Right kidney (tissue), 1 donor: ENCODE measurements at regions not wholly inside any gene's neighbourhood (a gene's known extent, or its start where the extent isn't known, plus 50 kb on each side); places are given as distances from the start of the nearest gene placed in this dataset.

ENCODE experiments used
- DNase-seq: peaks from one replicate; pipeline ENCODE4 v3.0.0-alpha.2; 2016

DNA sequence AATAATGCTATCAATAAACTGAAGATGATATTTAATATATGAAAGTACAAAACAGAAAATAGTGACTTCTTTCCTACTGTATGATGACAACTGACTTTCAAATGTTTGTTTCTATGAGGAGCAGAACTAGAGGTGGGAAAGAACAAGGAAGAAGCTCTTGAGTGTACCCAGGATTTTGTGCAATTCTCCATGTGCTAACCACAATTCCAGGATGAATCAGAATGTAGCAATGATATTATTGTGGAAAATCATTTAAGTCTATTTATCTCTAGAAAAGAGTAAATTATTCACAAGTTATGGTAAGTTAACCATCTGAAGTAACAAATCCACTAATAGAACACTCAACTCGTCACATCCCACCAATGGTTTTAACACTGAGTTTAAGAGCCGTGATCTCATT is 324.1 kb upstream of the EMCN start:
- no peak for DNase-seq

DNA sequence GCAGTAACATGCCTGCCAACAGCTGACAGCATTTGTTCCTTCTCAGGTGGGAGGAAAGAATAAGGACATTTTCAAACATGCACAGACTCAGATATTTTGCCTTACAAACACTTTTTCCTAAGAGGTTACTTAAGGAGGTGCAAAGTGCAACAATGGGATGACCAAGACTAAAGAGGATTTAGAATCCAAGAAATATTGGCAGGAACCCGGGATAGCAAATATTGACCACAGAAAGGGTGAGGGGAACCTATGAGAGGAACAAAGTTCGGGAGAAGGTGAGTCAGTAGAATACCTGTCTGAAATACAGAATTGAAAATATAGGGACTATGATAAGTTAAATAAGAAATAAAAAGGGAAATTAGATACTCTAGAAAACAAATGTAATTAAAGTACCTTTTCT is 321.9 kb upstream of the EMCN start:
- no peak for DNase-seq

DNA sequence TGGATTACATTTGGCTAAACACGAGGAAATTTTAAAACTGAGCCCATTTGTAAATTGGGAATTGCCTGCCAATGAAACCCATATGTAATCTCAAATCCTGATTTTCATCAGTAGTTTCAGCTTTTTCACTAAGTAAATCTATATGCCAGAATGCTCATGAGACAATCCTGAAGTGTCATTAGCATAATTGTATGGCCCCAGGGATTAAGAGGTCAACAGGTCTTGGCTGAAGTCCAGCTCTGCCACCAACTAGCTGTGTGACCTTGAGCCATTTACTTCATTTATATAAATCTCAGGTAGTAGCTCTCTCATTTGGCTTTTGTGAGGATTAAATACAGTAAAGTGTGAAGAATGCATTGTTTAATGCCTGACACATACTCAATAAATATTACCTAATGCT is 320.5 kb upstream of the EMCN start:
- no peak for DNase-seq

DNA sequence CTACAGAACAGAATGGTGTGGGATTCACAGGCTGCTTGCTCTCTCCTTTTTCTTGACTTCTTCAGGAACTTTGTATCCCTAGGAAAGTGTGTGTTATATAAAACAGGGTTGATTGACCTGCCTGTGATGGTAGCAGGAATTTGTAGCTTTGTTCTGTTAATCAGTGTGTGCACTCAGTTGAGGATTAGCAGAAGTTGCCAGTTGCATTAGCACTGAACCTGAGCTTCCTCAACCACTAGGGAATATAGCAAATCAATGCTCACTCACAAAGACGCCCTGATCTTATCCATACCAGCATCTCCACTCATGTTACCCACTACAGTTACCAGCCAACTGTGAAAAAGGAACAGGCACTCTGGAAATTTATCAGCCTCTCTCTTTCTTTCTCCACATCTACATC is 319.1 kb upstream of the EMCN start:
- DNase-seq = no peak

DNA sequence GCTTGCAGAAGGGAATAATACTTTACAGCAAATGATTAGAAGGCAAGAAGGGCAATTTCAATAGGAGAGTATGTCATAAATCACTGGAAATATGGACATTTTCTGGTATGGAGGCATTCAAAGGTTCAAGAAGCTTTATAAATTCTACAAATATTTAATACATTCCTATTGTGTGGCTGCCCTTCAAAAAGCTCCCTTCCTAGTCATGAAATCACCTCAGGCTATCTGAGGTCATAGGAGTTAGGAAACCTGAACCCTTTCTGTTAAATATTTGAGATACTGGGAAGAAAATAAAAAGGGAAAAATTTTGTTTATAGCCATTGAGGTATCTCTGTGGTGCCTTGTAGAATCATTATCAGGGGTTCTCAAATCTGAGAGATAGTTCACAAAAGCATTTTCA is 316.8 kb upstream of the EMCN start:
- no peak for DNase-seq

DNA sequence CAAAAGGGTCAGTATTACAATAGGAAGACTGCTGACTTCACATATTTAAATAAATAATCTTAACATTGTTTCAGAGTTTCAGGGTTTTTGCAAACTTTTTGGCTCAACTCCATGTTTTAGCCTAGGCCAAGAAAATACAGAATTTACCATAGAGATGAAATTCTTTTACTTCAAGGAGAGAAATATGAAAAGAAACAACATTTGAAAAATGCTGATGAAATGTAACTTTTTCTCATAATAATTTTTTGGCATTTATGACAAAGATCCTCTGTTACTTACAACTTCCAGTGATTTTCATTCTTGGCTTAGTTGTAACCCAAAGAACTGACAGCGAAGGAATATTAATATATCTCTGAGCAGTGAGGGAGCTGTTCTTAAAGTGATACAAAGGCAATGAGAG is 316.1 kb upstream of the EMCN start:
- no peak for DNase-seq

DNA sequence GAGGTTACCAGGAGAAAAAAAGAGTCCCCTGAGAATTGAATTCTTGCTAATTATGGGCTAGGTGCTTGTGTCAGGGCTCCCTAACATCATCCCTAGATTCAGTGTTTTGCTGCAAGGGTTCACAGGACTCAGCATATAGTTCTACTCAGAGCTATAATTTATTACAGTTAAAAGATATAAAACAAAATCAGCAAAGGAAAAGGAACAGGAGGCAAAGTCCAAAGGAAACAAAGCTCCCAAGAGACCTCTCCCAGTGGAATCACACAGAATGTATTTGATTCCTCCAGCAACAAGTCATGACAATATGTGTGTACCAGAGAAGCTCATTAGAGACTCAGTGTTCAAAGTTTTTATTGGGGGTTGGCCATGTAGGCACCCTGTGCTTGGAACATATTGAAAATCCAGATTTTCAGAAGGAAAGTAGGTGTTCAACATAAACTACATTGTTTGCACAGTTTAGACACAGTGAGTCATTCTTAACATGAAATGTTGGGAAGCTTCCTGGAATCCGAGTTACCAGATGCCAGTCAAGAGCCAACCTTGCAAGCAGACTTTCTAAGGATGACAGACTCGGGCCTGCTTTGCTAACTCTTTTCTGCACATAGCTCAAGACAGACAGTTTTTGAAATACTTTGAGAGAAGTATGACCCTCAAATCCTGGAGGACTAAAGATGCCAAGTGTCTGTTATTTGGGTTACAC is 311.3 kb upstream of the EMCN start:
- DNase-seq = no peak

DNA sequence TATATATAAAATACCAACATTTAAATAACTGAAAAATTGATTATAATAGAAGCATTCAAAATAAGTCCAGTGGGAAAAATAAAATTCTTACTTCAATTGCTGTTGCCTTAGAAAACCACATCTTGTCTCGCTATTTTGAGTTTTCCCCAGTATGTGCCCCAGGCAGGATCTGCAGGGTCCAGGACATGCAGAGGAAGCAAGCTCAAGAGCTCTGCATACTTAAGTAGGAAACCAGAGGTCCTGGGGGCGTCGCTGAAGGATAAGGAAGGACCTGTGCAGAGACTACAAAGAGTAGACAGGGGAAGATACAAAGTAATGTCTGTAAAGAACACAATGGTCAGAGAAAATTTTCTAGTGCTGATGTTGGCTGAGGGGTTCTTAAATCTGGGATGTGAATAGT is 310.5 kb upstream of the EMCN start:
- no peak for DNase-seq

DNA sequence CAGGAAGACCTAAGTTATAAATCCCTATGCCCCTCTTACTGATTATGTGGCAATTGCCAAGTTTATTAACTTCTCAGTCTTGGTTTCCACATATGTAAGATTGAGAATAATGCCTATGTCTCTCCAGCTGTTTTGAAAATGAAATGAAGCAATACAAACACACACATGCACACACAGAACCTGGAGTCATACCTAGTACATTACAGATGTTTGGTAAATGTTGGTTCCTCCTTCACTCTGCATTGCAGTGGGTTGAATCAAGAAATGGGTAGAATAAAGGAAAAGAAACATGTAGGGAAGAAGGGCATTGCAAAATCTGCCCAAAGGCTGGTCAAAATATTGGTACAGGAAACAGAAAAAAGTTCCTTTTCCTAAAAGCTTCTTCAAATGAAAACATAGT is 309.9 kb upstream of the EMCN start:
- no peak for DNase-seq

DNA sequence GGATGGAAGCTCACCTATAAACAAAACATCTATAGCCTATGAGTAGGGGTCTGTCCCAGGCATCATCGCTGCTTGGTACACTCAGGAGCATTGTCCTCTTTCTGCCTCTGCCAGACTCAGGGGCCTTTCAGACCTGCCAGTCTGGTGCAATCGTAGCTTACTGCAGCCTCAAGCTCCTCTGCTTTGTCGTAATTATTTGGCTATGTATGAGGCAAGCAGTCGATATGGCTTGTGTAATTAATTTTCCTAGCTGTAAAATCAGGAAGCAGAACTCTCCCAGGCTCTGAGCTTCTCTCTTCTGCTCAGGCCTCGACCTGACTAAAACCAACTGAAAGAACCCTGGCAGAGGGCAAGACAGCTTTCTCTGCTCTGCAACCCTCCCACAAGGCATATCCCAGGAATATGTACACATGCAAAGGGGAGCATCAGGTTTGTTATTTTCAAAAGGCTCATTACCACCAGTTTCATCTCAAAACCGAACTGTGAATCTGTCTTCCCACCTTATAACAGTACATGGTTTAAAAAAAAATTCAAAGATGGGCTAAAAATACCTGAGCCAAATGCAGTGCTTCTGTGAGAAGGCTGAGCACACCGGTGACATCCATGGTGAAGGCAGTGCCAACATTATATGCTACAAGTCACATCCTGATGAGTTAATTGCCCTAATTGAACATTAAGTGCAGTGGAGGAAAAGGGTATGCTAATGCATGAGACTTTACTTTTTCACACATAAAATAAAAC is 309.2 kb upstream of the EMCN start:
- DNase-seq = no peak

DNA sequence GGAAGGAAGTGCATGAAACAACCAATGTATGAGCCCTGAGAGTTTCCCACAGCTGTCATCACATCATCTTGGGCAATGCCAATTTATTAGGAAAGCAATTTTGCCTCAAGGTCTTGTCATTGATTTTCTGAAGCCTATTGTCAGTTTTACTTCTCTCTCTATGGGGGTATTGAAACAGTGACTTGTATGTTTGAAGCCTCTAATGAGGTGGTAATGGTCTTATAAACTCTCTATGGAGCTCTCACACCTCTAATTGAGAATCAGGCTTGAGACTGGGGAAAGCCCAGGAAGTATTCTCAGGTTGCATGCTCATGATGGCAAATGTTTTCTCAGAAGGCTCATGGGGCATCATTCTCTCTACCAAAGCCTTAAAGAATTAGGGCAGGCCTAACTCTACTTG is 308.2 kb upstream of the EMCN start:
- no peak for DNase-seq

DNA sequence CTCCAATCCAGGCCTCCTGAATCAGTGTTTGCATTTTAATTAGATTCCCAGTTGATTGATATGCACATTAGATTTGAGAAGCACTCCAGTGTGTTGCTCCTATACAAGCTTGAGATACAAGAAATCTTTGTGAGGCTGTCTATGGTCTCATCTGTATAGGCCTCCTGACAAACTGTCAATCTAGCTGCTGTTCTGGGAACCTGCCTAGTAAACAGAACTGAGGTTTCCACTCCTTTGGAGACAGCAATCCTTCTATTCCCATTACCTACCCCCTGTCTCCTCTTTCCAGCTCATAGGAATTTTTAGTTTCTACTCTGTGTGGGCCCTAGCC is 306.1 kb upstream of the EMCN start:
- no peak for DNase-seq

DNA sequence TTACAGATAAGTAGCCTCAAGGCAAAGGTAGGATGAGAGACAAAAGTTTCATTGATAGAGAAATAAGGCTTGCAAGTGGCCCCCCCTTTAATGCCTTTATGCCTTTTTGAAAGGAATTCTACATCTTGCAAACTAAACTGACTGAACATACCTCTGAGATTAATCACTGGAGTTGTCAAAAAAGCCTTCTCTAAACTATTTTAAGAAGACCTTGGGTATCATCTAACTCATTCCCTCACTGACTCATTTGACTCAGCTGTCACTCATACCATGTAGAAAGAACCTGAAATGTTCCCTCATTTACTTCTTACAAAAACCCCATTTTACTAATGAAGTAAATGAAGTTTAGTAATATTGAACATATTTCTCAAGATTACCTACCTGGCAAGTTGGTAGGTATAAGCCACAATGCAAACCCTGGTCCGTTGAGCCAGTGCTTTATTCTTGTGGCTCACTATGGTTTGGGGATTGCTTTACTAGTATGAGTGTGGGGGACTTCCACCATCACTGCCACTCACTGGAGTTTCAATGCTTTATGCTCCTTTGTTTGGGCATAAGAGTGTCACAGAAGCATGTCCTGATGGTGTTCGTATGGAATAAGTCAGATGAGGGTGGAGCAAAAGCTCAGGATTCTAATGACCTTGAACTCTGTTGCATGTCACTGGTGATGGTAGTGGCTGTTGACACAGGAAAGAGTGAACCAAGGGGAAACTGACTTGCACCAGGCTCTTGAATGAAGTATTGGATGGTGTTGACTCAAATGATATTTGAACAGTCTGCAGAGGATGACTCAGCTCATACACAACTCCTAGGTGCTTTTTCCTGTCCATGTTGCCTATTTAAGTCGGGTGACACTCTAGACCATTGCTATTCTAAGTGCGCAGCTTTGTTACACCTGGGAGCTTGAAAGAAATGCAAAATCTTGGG is 305.5 kb upstream of the EMCN start:
- no peak for DNase-seq

DNA sequence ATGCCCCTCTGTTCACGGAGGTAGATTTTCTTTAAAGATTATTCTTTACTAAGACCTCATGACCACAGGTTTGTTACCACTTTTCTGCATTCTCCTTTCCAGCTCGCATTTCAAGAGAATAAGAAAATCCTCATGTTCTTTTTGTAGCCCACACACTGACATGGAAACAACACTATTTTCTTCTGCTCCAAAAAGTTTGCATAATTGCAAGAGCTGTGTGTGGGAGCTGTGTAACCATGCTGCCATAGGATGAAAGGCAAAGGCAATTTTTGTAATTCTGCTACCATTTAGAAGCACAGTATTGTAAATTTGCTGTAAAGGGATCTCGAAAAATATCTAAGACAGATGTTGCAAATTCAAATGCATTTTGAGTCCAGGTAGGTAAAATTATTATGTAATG is 302.4 kb upstream of the EMCN start:
- DNase-seq = no peak

DNA sequence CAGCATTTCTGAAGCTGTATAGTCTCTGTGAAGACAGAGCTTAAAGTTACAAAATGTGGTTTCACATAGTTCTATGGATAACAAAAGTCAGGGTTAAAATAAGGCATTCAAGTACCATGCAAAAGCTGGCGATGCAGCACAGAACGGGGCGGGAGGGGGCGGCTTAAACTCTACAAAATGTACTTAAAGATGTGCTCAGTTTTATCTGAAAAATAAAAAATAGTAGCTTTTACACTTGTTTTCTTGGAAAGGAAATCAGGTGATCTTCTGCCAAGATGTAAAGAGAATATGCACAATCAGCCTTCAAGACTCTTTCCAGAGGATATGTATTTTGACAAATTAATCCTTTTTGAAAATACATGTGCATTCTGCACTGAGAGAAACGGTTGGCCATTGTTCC is 301.7 kb upstream of the EMCN start:
- DNase-seq = no peak

DNA sequence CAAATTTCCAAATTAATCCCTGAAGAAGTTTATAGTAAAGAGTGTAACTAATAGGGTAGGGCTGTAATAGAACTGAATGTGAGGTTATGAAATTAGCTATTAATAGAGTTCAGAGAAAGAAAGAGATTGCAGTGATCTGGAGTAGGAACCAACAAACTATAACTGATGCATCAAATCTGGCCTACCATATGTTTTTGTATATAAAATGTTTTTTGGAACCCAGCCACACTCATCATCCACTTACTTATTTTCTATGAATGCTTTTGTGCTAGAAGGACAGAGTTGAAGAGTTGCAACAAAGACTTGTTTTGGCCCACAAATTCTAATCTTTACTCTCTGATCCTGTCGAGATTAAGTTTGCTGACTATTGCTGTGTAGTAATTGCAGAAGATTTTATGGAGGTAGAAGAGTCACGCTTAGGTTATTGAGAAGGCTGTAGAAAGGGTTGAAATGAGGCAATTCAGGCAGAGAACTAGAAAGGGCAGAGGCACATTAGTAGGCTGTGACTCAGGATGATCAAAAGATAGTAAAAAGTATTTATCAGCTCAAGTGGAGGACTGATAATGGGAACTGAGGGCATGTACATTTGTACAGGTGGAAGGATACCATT is 298.7 kb upstream of the EMCN start:
- DNase-seq = no peak

DNA sequence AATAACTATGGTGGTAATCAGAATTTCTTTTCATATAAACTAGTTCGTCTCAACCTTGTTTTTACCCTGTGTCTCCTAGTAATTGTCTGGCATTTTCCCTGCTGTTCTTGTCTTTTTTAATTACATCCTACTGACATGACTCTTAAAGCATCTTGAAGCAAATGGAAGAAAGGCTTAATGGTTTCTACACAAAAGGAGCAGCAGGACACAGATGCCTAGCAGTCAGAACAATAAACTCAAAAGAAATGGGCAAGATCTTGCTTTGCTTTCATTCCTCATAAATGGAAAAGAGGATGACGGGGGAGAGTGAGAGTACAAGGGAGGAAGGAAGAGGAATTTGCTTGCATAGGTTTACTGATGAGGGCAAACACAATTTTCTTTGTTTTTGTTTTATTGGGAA is 293.2 kb upstream of the EMCN start:
- no peak for DNase-seq

DNA sequence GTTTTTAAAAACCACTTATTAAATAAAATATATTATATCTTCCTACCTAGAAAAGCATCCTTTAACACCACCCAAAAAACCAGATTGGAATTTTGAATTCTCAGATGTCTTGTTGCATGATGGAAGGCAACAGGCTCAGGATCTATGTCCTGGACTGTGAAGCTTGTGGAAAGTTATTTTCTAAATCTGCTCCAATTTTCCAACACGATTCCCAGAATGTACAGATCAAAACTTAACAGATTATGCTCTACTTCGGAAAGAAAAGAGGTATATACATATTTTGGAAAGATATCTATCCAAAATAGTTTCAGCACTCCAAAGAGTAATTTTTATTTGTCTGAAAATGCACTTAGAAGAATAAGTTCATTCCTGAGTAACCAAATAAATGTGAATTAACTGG is 291.7 kb upstream of the EMCN start:
- no peak for DNase-seq

DNA sequence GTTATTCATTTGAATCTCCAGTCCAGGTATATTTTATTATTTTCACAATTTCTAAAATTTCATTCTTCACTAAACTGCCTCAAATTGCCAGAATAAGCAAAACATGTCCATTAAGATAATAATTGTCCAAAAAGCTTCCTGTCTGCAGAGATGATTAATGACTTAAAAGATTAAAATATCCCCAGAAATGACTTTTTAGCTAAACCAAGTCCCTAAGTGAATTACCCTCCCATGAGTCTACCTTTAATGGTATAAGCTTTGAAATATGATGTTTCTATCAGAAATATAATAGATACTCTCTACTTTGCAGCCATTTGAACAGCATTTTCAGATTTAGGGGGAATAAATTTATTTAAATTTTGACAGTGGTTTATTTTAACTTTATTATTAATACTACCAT is 289.2 kb upstream of the EMCN start:
- DNase-seq = no peak

DNA sequence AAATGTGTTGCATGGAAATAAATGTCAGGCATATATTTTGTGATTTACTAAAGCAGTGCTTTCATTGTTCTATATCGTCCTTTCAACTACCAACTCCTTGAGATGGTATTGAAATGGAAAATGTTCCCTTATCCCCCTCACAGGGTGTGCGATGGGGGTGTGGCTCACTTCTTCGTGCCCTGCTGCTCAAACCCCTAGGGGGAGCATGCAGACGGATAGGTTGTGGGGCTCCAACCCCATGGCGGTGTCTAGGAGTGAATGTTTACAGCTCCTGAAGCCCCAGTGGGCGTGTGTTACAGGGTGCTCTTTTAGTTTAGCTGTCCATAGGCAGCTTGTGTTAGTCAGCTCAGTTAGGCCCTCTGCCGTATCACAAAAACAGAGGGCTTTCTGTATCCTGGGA is 287.7 kb upstream of the EMCN start:
- DNase-seq = no peak

DNA sequence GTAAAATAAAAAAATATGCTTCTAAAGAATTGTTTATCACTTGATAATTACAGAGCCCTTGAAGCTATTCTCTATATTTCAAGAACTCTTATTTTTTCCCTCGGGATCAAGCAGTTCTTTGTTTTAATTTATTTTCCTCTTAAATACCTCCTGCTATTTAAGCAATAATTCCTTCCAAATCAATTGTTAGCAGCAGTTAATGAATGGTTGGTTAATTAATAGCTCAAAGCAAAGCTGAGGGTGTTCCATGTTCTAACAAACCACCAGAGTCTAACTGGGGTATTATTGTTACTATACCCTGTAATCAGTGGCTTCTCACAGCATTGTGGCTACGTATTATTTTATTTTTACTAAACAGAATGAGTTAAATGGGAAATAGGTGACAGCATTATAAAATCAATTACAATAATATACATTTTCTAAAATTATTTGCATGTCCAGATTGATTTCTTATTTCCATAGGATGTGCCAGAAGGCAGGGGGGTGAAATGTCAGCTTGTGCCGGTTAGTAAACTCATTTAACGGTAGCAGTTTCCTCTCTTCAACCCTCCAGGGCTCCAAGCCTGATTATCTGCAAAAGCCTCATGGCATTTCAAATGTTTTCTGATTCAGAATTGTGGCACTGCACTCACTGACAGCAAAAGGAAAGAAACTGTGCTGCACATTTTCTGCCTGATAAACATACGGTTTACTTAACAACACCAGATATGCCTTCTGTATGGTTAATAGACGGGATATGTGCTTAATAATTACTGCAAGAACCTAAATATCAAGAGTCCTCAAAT is 286.9 kb upstream of the EMCN start:
- DNase-seq = no peak

DNA sequence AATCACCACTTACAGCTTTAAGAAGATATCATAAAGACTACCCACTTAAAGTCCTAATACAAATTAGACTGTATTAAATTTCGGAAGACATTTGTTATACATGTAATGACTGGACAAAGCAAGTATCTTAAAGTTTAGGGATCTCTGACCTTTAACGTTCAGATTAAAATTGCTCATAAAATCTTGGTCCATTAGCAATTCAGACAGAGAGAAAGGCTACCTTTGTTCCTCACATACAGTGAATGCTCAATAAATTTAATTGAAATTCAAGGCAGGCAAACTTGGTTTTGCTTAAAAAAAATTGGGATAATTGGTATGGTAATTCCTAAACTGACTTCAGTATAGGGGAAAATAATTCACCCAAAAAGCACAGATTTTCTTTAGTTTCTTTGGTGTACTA is 285.9 kb upstream of the EMCN start:
- DNase-seq = no peak
